ENCODE measurements at regions not wholly inside any gene's neighbourhood (a gene's known extent, or its start where the extent isn't known, plus 50 kb on each side); places are given as distances from the start of the nearest gene placed in this dataset.
"Not testable (repeated sequence)": the region's sequence is repeated elsewhere in the genome, so short reads cannot be mapped to it uniquely, and the experiment has no call there.

GRCh38 chr16:22572331-22573224 lies 61.9 kb downstream of the NPIPB5 start:
- DNase-seq (ENCODE audit: low spot score); intact Hi-C loops (cut with DNase I): not testable (repeated sequence)

GRCh38 chr16:22573225-22573530 lies 62.5 kb downstream of the NPIPB5 start:
- DNase-seq (ENCODE audit: low spot score); intact Hi-C loops (cut with DNase I): not testable (repeated sequence)

- peak; percentile 77 for DNase-seq (ENCODE audit: low spot score)
- intact Hi-C loops (cut with DNase I): not testable (repeated sequence)
These were observed 65.8 kb downstream of the NPIPB5 start for GRCh38 chr16:22576506-22576905.

GRCh38 chr16:22583195-22583594 lies 72.5 kb downstream of the NPIPB5 start:
- DNase-seq (ENCODE audit: low spot score): peak; percentile 61
- intact Hi-C loops (cut with DNase I): not testable (repeated sequence)

- intact Hi-C loops (cut with DNase I); DNase-seq (ENCODE audit: low spot score): not testable (repeated sequence)
These were observed 73.8 kb downstream of the NPIPB5 start for GRCh38 chr16:22584459-22584858.

GRCh38 chr16:22584941-22585340 lies 74.2 kb downstream of the NPIPB5 start:
- DNase-seq (ENCODE audit: low spot score); intact Hi-C loops (cut with DNase I): not testable (repeated sequence)

- DNase-seq (ENCODE audit: low spot score); intact Hi-C loops (cut with DNase I): not testable (repeated sequence)
These were observed 74.7 kb downstream of the NPIPB5 start for GRCh38 chr16:22585431-22585830.

- intact Hi-C loops (cut with DNase I); DNase-seq (ENCODE audit: low spot score): not testable (repeated sequence)
These were observed 76.0 kb downstream of the NPIPB5 start for GRCh38 chr16:22586732-22587131.

- intact Hi-C loops (cut with DNase I); DNase-seq (ENCODE audit: low spot score): not testable (repeated sequence)
These were observed 79.1 kb downstream of the NPIPB5 start for GRCh38 chr16:22589757-22590156.

- intact Hi-C loops (cut with DNase I); DNase-seq (ENCODE audit: low spot score): not testable (repeated sequence)
These were observed 85.9 kb downstream of the NPIPB5 start for GRCh38 chr16:22596445-22597045.

- intact Hi-C loops (cut with DNase I): not testable (repeated sequence)
These were observed 93.1 kb downstream of the NPIPB5 start for GRCh38 chr16:22603744-22604143.

GRCh38 chr16:22606619-22607018 lies 95.9 kb downstream of the NPIPB5 start:
- intact Hi-C loops (cut with DNase I); DNase-seq (ENCODE audit: low spot score): not testable (repeated sequence)

More at GRCh38 chr16:22603744-22604143, 93.1 kb downstream of the NPIPB5 start:
- not testable (repeated sequence) for DNase-seq (ENCODE audit: low spot score)

- intact Hi-C loops (cut with DNase I); DNase-seq (ENCODE audit: low spot score): not testable (repeated sequence)
These were observed 99.1 kb downstream of the NPIPB5 start for GRCh38 chr16:22609798-22610197.

GRCh38 chr16:22611128-22611527 lies 100.4 kb downstream of the NPIPB5 start:
- DNase-seq (ENCODE audit: low spot score): peak; percentile 54
- intact Hi-C loops (cut with DNase I): not testable (repeated sequence)

GRCh38 chr16:22614271-22614947 lies 103.7 kb downstream of the NPIPB5 start:
- intact Hi-C loops (cut with DNase I): no loop called here

GRCh38 chr16:22618842-22619241 lies 108.2 kb downstream of the NPIPB5 start:
- intact Hi-C loops (cut with DNase I): no loop called here
- DNase-seq (ENCODE audit: low spot score): no peak

More at GRCh38 chr16:22614271-22614947, 103.7 kb downstream of the NPIPB5 start:
- no peak for DNase-seq (ENCODE audit: low spot score)

GRCh38 chr16:22621586-22622155 lies 111.0 kb downstream of the NPIPB5 start:
- DNase-seq (ENCODE audit: low spot score): no peak
- intact Hi-C loops (cut with DNase I): no loop called here

- intact Hi-C loops (cut with DNase I): no loop called here
- no peak for DNase-seq (ENCODE audit: low spot score)
These were observed 112.0 kb downstream of the NPIPB5 start for GRCh38 chr16:22622703-22623102.

- no peak for DNase-seq (ENCODE audit: low spot score)
- intact Hi-C loops (cut with DNase I): no loop called here
These were observed 112.7 kb downstream of the NPIPB5 start for GRCh38 chr16:22623351-22623781.
